ENCODE measurements at regions not wholly inside any gene's neighbourhood (a gene's known extent, or its start where the extent isn't known, plus 50 kb on each side); places are given as distances from the start of the nearest gene placed in this dataset.
"Not testable (repeated sequence)": the region's sequence is repeated elsewhere in the genome, so short reads cannot be mapped to it uniquely, and the experiment has no call there.

- no peak overlapping the region for H3K4me2 ChIP-seq (ENCODE audit: low read length)
- no peak overlapping the region for H3K27ac ChIP-seq (ENCODE audit: low read depth, low read length, poor library complexity, severe bottlenecking)
- no peak overlapping the region for H3K9ac ChIP-seq (ENCODE audit: low read length)
- no peak overlapping the region for H3K4me3 ChIP-seq (ENCODE audit: low read depth, low read length, poor library complexity, severe bottlenecking)
- H3K36me3 ChIP-seq (ENCODE audit: insufficient read depth, low read length): no peaks in the 10 kb centered on the region
- no peaks in the 10 kb centered on the region for H3K79me2 ChIP-seq (ENCODE audit: insufficient read depth, low read length)
- no peaks in the 10 kb centered on the region for H3K27me3 ChIP-seq (ENCODE audit: insufficient read depth, low read length)
- H3K9me3 ChIP-seq (ENCODE audit: low read length): no peaks in the 10 kb centered on the region
- no peaks in the 10 kb centered on the region for H3K9me2 ChIP-seq (ENCODE audit: low read depth, low read length)
- H2AFZ ChIP-seq (ENCODE audit: low read length): no peak overlapping the region
- no peaks in the 10 kb centered on the region for H4K20me1 ChIP-seq (ENCODE audit: insufficient read depth, low read length)
- H3F3A ChIP-seq (ENCODE audit: insufficient read depth, low read length): no peaks in the 10 kb centered on the region
- TF ChIP-seq, protein P1, sequence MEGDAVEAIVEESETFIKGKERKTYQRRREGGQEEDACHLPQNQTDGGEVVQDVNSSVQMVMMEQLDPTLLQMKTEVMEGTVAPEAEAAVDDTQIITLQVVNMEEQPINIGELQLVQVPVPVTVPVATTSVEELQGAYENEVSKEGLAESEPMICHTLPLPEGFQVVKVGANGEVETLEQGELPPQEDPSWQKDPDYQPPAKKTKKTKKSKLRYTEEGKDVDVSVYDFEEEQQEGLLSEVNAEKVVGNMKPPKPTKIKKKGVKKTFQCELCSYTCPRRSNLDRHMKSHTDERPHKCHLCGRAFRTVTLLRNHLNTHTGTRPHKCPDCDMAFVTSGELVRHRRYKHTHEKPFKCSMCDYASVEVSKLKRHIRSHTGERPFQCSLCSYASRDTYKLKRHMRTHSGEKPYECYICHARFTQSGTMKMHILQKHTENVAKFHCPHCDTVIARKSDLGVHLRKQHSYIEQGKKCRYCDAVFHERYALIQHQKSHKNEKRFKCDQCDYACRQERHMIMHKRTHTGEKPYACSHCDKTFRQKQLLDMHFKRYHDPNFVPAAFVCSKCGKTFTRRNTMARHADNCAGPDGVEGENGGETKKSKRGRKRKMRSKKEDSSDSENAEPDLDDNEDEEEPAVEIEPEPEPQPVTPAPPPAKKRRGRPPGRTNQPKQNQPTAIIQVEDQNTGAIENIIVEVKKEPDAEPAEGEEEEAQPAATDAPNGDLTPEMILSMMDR (IDR thresholded peaks at IDR 0.05; ENCODE audit: low read length): no peak
- TF ChIP-seq EZH2 (IDR thresholded peaks at IDR 0.05; ENCODE audit: borderline replicate concordance, low read length): no peak
- no peaks in the 10 kb centered on the region for H3K4me1 ChIP-seq (ENCODE audit: insufficient read depth, low read length, severe bottlenecking)
Measured at GRCh38 chr5:106254784-106255183, 1416.0 kb downstream of the EFNA5 start.

- not testable (repeated sequence) for H3K27ac ChIP-seq (ENCODE audit: low read depth, low read length, poor library complexity, severe bottlenecking); H3K4me1 ChIP-seq (ENCODE audit: insufficient read depth, low read length, severe bottlenecking); H3K27me3 ChIP-seq (ENCODE audit: insufficient read depth, low read length); H3K9me3 ChIP-seq (ENCODE audit: low read length); H3F3A ChIP-seq (ENCODE audit: insufficient read depth, low read length); H3K36me3 ChIP-seq (ENCODE audit: insufficient read depth, low read length); H3K9me2 ChIP-seq (ENCODE audit: low read depth, low read length); H4K20me1 ChIP-seq (ENCODE audit: insufficient read depth, low read length); H3K79me2 ChIP-seq (ENCODE audit: insufficient read depth, low read length); H2AFZ ChIP-seq (ENCODE audit: low read length); H3K4me3 ChIP-seq (ENCODE audit: low read depth, low read length, poor library complexity, severe bottlenecking); H3K9ac ChIP-seq (ENCODE audit: low read length); H3K4me2 ChIP-seq (ENCODE audit: low read length)
Measured at GRCh38 chr5:106246044-106246745, 1424.5 kb downstream of the EFNA5 start.

- TF ChIP-seq, protein P1 (IDR thresholded peaks at IDR 0.05; ENCODE audit: low read length): no peak
- TF ChIP-seq EZH2 (IDR thresholded peaks at IDR 0.05; ENCODE audit: borderline replicate concordance, low read length): no peak
- H3K9ac ChIP-seq (ENCODE audit: low read length): no peak overlapping the region
- no peak overlapping the region for H3K4me2 ChIP-seq (ENCODE audit: low read length)
- H3K9me2 ChIP-seq (ENCODE audit: low read depth, low read length): no peaks in the 10 kb centered on the region
- H3K36me3 ChIP-seq (ENCODE audit: insufficient read depth, low read length): no peaks in the 10 kb centered on the region
- no peaks in the 10 kb centered on the region for H3K79me2 ChIP-seq (ENCODE audit: insufficient read depth, low read length)
- H3F3A ChIP-seq (ENCODE audit: insufficient read depth, low read length): no peaks in the 10 kb centered on the region
- H4K20me1 ChIP-seq (ENCODE audit: insufficient read depth, low read length): no peaks in the 10 kb centered on the region
- H3K9me3 ChIP-seq (ENCODE audit: low read length): no peaks in the 10 kb centered on the region
- no peak overlapping the region for H3K27ac ChIP-seq (ENCODE audit: low read depth, low read length, poor library complexity, severe bottlenecking)
- H3K27me3 ChIP-seq (ENCODE audit: insufficient read depth, low read length): no peaks in the 10 kb centered on the region
- no peaks in the 10 kb centered on the region for H3K4me1 ChIP-seq (ENCODE audit: insufficient read depth, low read length, severe bottlenecking)
- H2AFZ ChIP-seq (ENCODE audit: low read length): no peak overlapping the region
- H3K4me3 ChIP-seq (ENCODE audit: low read depth, low read length, poor library complexity, severe bottlenecking): no peak overlapping the region
Measured at GRCh38 chr5:106241409-106241808, 1429.3 kb downstream of the EFNA5 start.

GRCh38 chr5:106205916-106206571, 1464.7 kb downstream of the EFNA5 start:
- Histone ChIP-seq H3K79me2 (ENCODE audit: insufficient read depth, low read length) (no peaks in the 10 kb centered on the region), H3K36me3 (ENCODE audit: insufficient read depth, low read length) (no peaks in the 10 kb centered on the region), H3K27me3 (ENCODE audit: insufficient read depth, low read length) (no peaks in the 10 kb centered on the region)

More at GRCh38 chr5:106205916-106206571, 1464.7 kb downstream of the EFNA5 start:
- TF ChIP-seq, protein P1 (IDR thresholded peaks at IDR 0.05; ENCODE audit: low read length): no peak
- TF ChIP-seq EZH2 (IDR thresholded peaks at IDR 0.05; ENCODE audit: borderline replicate concordance, low read length): no peak
- H4K20me1 ChIP-seq (ENCODE audit: insufficient read depth, low read length): no peaks in the 10 kb centered on the region
- H2AFZ ChIP-seq (ENCODE audit: low read length): no peak overlapping the region
- no peak overlapping the region for H3K4me2 ChIP-seq (ENCODE audit: low read length)
- H3K9me3 ChIP-seq (ENCODE audit: low read length): no peaks in the 10 kb centered on the region
- no peaks in the 10 kb centered on the region for H3F3A ChIP-seq (ENCODE audit: insufficient read depth, low read length)
- no peaks in the 10 kb centered on the region for H3K4me1 ChIP-seq (ENCODE audit: insufficient read depth, low read length, severe bottlenecking)
- no peaks in the 10 kb centered on the region for H3K9me2 ChIP-seq (ENCODE audit: low read depth, low read length)
- no peak overlapping the region for H3K4me3 ChIP-seq (ENCODE audit: low read depth, low read length, poor library complexity, severe bottlenecking)
- H3K9ac ChIP-seq (ENCODE audit: low read length): no peak overlapping the region
- H3K27ac ChIP-seq (ENCODE audit: low read depth, low read length, poor library complexity, severe bottlenecking): no peak overlapping the region
